Natural killer cell treated with Interleukin-12 subunit alpha and Interleukin-12 subunit beta and Interleukin-15 and Interleukin-18, amount 100 ng/mL, for 72 hours (primary cell): ENCODE measurements at regions not wholly inside any gene's neighbourhood (a gene's known extent, or its start where the extent isn't known, plus 50 kb on each side); places are given as distances from the start of the nearest gene placed in this dataset.

Experiments used
- ATAC-seq, 2 donors: fragments of 150-1000 bp; cut with Tn5 transposase in 1 of 2; sonication (Bioruptor Pico), chemical (Tn5 transposase) in 1 of 2; 2 replicates each; pipeline ENCODE4 v1.10.0; 2021
- DNase-seq: peaks from one replicate; pipeline ENCODE4 v3.0.0; 2022; ENCODE audit warnings: low spot score
- H3K27ac Mint-ChIP-seq, 2 donors: 1 replicate in 1 of 2; 2 replicates in 1 of 2; pipeline ENCODE4 v1.8.0; 2022; ENCODE audit warnings: mixed read lengths in 2 of 2, mild to moderate bottlenecking in 1 of 2, moderate library complexity in 1 of 2
- H3K27me3 Mint-ChIP-seq, 2 donors: 1 replicate in 1 of 2; 2 replicates in 1 of 2; pipeline ENCODE4 v1.8.0; 2022; ENCODE audit warnings: mixed read lengths in 2 of 2
- H3K36me3 Mint-ChIP-seq: one replicate; pipeline ENCODE4 v1.8.0; 2022; ENCODE audit warnings: mixed read lengths
- H3K4me1 Mint-ChIP-seq, 2 donors: 1 replicate in 1 of 2; 2 replicates in 1 of 2; pipeline ENCODE4 v1.8.0; 2022; ENCODE audit warnings: low read depth in 2 of 2, mixed read lengths in 2 of 2, mild to moderate bottlenecking in 1 of 2
- H3K4me3 Mint-ChIP-seq: one replicate; pipeline ENCODE4 v1.8.0; 2022; ENCODE audit warnings: mixed read lengths
- H3K9me3 Mint-ChIP-seq: 2 replicates; pipeline ENCODE4 v1.8.0; 2022; ENCODE audit warnings: mixed read lengths

DNA sequence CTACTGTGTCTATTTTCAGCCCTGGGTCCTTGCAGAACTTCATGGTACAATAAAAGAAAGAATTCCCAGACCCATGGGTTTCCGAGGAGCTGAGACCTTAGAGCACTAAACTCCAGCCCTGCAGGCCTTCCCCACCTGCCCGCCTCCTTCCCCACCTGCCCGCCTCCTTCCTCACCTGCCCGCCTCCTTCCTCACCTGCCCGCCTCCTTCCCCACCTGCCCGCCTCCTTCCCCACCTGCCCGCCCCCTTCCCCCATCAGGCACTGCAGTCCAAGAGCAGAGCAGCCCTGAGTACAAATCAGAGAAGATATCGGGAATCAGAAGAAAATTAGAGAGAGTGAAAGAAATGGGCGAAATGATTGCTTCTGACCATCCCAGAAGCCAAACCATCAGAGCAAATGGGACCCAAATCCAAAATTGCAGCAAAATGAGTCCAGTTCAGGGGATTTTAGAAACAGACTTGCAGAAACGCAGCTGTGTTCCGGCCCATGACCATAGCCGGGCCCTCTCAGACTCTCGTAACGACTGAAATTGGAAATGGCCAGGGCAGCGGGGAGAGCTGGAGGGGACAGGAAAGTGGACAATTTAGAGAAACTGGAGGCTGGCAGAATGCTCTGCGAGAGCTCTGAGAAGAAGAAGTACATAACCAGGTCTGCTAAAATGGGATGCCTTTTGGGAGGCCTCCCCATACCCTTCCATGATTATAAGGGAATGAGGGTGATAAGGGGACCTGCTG lies 568.4 kb downstream of the TCERG1L start:
- Mint-ChIP-seq H3K27me3 (peaks cover 0 to 8% of the 10 kb centered on the region in 2 donors), H3K4me1 (no peaks in the 10 kb centered on the region), H3K4me3 (no peak overlapping the region), H3K27ac (no peak overlapping the region), H3K36me3 (no peaks in the 10 kb centered on the region), H3K9me3 (no peaks in the 10 kb centered on the region)
- ATAC-seq (no peak), DNase-seq (no peak)

DNA sequence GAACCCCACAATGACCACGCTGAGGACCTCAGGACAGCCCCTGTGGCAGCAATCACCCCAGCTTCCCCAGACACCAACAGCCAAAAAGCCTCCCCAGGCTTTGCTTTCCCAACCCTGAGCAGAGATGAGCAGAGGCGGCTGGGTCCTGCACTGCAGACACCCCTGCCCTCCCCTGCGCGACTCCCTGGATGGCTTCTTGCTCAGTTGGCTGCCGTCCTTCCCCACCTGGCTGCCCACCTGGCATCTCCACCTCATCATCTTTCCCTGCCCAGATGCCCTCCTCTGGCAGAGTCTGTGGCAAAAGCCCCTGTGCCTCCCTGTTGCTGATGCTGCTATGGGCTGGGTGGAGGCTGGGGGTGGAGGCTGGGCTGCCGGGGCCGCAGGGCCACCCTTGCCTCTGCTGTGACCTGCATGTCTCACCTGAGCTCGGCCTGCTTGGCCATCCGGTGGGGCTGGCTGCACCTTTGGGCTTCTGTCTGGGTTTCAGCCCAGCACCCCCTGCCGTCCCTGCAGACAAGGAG lies 567.7 kb downstream of the TCERG1L start:
- ATAC-seq: no peak
- Mint-ChIP-seq H3K4me3 (no peak overlapping the region), H3K9me3 (no peaks in the 10 kb centered on the region)

DNA sequence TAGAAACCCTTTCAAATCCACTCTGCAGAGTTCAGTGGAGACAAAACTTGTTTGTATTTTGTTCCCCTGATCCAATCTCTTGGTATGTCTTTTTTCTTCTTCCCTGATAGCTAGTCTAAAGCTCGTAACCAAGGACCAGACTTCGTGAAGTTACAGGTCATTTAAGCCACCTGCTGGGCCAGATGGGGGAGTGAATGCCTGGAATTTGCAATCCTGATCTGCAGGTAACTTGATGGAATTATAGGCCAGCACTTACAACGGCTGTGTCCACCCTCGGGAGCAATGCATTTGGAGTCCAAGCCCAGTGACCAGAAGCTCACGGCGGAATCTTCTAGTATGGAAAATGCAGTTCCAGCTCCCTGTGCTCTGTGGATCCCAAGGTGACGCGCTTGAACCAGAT lies 566.9 kb downstream of the TCERG1L start:
- ATAC-seq: no peak
- DNase-seq: no peak
- H3K36me3 Mint-ChIP-seq: no peaks in the 10 kb centered on the region
- no peaks in the 10 kb centered on the region for H3K9me3 Mint-ChIP-seq
- H3K27ac Mint-ChIP-seq: no peak overlapping the region
- H3K27me3 Mint-ChIP-seq: peaks cover 0 to 8% of the 10 kb centered on the region in 2 donors
- H3K4me3 Mint-ChIP-seq: no peak overlapping the region
- no peaks in the 10 kb centered on the region for H3K4me1 Mint-ChIP-seq

More for the DNA sequence above, 567.7 kb downstream of the TCERG1L start:
- DNase-seq: no peak
- no peaks in the 10 kb centered on the region for H3K4me1 Mint-ChIP-seq
- no peaks in the 10 kb centered on the region for H3K36me3 Mint-ChIP-seq
- no peak overlapping the region for H3K27ac Mint-ChIP-seq
- peaks cover 0 to 8% of the 10 kb centered on the region in 2 donors for H3K27me3 Mint-ChIP-seq

DNA sequence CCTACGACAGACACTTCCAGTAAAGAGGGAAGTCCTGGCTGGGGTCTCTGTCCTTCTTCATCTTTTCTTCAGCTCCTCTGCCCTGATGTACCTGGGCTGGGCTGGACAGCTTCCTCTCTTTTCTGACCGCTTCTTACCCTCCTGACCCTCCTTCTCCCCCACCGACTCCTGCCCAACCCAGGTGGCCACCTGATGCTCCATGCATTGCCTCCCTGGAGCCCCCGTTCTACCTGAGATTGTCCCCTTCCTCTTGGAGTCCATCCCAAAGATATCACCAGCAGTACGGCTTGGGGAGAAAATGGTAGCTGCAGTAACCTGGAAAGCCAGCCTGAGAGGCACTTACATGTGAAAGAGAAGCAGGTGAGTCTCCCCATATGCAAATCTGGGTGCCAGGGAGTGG lies 566.3 kb downstream of the TCERG1L start:
- Mint-ChIP-seq H3K27ac (no peak overlapping the region), H3K27me3 (peaks cover 0 to 8% of the 10 kb centered on the region in 2 donors), H3K4me3 (no peak overlapping the region), H3K9me3 (no peaks in the 10 kb centered on the region), H3K36me3 (no peaks in the 10 kb centered on the region), H3K4me1 (no peaks in the 10 kb centered on the region)
- ATAC-seq (no peak), DNase-seq (no peak)

DNA sequence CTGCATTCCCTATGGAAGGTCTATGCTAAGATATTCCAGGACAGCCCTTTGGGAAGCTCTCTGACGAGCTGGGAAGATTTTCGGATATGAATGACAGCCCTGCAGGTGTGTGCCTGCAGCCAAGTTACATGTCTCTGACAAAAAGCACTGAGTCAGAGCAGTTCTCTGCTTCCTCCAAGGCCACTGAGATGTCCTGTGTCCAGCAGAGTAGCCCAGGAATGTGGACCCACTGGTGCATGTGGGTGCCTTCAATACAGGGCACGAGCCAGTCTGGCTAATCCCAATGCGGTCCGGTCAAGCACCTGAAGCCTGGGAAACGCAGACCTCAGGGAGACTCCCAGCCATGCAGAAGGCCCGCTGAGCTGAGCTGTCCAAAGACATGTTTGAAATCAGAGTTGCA lies 565.7 kb downstream of the TCERG1L start:
- Mint-ChIP-seq H3K27me3 (peaks cover 0 to 8% of the 10 kb centered on the region in 2 donors), H3K36me3 (no peaks in the 10 kb centered on the region)

DNA sequence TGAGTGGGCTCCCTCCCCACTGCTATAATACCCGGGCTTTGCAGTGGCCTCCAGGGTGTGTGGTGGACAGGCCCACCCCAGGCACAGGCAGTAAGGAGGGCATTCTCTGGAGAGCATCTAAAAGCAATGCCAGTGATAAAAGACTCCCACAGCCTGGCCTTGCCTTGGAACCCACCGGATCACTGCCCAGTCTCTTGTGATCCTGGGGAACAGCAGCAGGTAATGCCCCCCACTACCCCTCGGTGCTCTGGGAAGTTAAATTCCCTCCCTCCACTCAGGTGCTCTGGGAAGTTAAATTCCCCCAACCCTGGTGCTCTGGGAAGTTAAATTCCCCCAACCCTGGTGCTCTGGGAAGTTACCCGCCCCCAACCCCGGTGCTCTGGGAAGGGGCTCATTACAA lies 565.2 kb downstream of the TCERG1L start:
- ATAC-seq: no peak

More for the DNA sequence above, 565.7 kb downstream of the TCERG1L start:
- ATAC-seq: no peak
- Mint-ChIP-seq H3K9me3 (no peaks in the 10 kb centered on the region), H3K4me3 (no peak overlapping the region), H3K4me1 (no peaks in the 10 kb centered on the region), H3K27ac (no peak overlapping the region)
- no peak for DNase-seq

DNA sequence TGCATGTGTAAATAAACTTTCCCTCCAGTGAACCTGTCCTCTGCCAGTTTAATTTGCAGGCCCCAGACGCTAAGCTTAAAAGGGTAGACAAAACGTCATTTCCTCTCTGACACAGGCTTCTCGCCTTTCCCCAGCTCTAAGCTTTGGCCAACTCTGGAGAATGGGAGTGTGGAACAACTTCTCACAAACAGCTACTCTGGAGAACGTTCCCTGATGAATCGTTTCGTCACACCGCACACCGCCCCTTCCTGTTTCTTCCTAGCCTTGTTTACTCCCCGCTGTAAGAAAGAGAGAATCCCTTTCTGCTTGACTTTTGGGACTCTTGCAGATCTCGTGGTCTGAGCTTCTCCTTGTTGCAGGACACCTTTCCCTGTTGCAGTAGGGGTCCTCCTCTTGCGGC lies 564.2 kb downstream of the TCERG1L start:
- H3K36me3 Mint-ChIP-seq: no peaks in the 10 kb centered on the region
- ATAC-seq (no peak), DNase-seq (no peak)
- H3K9me3 Mint-ChIP-seq: no peaks in the 10 kb centered on the region
- no peak overlapping the region for H3K4me3 Mint-ChIP-seq
- no peak overlapping the region for H3K27ac Mint-ChIP-seq
- H3K4me1 Mint-ChIP-seq: no peaks in the 10 kb centered on the region
- peaks cover 0 to 8% of the 10 kb centered on the region in 2 donors for H3K27me3 Mint-ChIP-seq

More for the DNA sequence above, 565.2 kb downstream of the TCERG1L start:
- Mint-ChIP-seq H3K9me3 (no peaks in the 10 kb centered on the region), H3K4me1 (no peaks in the 10 kb centered on the region), H3K27me3 (peaks cover 0 to 8% of the 10 kb centered on the region in 2 donors), H3K36me3 (no peaks in the 10 kb centered on the region), H3K27ac (no peak overlapping the region), H3K4me3 (no peak overlapping the region)
- no peak for DNase-seq

DNA sequence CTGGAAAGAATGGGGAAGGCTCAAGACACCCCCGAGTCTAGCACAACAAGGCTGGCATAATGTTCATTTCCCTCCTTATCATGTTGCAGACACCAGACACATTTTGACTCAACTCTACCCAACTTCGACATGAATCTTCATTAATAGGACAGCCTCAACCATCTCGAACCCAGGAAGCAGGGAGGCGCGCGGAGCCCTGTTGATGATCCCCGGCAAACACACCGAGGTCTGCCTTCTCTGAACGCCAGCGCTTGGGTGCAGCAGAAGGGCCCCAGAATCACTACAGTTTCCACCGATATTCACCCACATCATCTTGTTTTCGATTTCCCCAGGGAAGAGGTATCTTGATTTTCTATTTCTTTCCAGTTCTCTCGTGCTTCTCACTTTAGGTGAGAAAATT lies 563.6 kb downstream of the TCERG1L start:
- no peak for DNase-seq
- no peaks in the 10 kb centered on the region for H3K36me3 Mint-ChIP-seq
- no peak for ATAC-seq
- peaks cover 0 to 8% of the 10 kb centered on the region in 2 donors for H3K27me3 Mint-ChIP-seq
- no peaks in the 10 kb centered on the region for H3K4me1 Mint-ChIP-seq
- H3K9me3 Mint-ChIP-seq: no peaks in the 10 kb centered on the region
- no peak overlapping the region for H3K27ac Mint-ChIP-seq
- H3K4me3 Mint-ChIP-seq: no peak overlapping the region

DNA sequence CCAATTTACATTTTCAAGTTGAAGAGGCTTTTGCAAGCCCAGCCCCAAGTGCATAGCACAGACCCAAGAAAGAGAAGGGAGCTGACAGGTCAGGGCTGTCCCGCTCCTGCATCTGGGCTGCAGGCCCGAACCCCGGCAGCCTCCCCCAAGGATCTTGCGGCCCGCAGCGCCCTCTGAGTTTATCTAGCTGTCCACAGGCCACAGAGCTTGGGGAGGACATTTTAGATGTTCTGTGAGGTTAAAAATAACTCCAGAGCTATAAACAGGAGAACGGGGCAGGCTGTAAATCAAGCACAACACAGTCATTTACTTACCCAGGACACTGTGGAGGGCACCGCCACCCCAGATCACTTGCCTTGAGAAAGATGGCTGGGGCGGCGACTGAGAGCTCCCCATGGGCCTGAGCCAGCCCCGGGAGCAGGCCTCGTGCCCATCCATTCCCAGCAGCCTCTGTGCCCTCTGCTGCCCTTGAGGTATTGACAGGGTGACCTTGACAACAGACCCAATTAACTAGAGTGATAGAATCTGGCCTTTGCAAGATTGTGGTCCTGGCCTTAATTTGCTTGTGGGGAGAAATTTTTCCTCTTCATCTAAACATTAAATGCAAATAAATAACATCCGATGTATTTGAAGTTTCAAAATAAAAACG lies 563.0 kb downstream of the TCERG1L start:
- DNase-seq: no peak
- H3K27me3 Mint-ChIP-seq: peaks cover 0 to 8% of the 10 kb centered on the region in 2 donors
- no peak overlapping the region for H3K27ac Mint-ChIP-seq
- H3K9me3 Mint-ChIP-seq: no peaks in the 10 kb centered on the region
- no peaks in the 10 kb centered on the region for H3K4me1 Mint-ChIP-seq
- no peaks in the 10 kb centered on the region for H3K36me3 Mint-ChIP-seq
- no peak for ATAC-seq
- H3K4me3 Mint-ChIP-seq: no peak overlapping the region

DNA sequence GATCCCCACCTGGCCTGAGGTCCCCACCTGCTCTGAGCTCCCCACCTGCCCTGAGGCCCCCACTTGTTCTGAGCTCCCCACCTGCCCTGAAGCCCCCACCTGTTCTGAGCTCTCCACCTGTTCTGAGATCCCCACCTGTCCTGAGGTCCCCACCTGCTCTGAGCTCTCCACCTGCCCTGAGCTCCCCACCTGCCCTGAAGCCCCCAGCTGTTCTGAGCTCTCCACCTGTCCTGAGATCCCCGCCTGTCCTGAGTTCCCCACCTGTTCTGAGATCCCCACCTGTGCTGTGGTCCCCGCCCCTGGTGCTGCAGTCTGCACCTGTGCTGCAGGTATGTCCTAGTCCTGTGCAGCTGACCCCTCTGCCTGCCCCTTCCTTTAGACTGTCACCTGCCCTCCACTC lies 561.6 kb downstream of the TCERG1L start:
- Mint-ChIP-seq H3K9me3 (peaks cover 2% of the 10 kb centered on the region), H3K27ac (no peak overlapping the region), H3K4me3 (no peak overlapping the region), H3K27me3 (peaks cover 0 to 8% of the 10 kb centered on the region in 2 donors), H3K4me1 (no peaks in the 10 kb centered on the region), H3K36me3 (no peaks in the 10 kb centered on the region)
- ATAC-seq (peak in 1 of 2 donors; percentile 5), DNase-seq (no peak)

DNA sequence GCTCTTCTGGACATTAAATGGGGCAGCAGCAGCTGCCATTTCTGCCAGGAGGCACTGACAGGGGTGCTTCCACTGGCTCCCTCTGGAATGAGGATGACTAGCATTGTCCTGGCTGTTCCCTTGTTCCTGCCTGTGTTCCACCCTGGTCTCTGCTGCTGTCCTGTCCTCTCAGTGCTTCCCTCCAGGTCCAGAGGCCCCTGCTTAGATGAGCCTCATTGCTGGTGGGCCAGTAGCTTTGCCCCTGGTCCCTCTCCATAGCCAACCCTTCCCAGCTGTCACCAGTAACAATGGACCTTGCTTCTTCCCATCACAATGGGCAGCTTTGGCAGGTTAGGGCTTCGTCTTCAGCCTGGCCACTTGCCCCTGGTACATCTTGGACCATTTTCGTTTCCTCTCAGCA lies 561.1 kb downstream of the TCERG1L start:
- no peak for DNase-seq
- peaks cover 3% of the 10 kb centered on the region for H3K9me3 Mint-ChIP-seq
- H3K4me3 Mint-ChIP-seq: no peak overlapping the region
- no peaks in the 10 kb centered on the region for H3K36me3 Mint-ChIP-seq
- H3K27me3 Mint-ChIP-seq: peaks cover 0 to 8% of the 10 kb centered on the region in 2 donors
- H3K4me1 Mint-ChIP-seq: no peaks in the 10 kb centered on the region
- peak in 1 of 2 donors; percentile 11 for ATAC-seq
- no peak overlapping the region for H3K27ac Mint-ChIP-seq

DNA sequence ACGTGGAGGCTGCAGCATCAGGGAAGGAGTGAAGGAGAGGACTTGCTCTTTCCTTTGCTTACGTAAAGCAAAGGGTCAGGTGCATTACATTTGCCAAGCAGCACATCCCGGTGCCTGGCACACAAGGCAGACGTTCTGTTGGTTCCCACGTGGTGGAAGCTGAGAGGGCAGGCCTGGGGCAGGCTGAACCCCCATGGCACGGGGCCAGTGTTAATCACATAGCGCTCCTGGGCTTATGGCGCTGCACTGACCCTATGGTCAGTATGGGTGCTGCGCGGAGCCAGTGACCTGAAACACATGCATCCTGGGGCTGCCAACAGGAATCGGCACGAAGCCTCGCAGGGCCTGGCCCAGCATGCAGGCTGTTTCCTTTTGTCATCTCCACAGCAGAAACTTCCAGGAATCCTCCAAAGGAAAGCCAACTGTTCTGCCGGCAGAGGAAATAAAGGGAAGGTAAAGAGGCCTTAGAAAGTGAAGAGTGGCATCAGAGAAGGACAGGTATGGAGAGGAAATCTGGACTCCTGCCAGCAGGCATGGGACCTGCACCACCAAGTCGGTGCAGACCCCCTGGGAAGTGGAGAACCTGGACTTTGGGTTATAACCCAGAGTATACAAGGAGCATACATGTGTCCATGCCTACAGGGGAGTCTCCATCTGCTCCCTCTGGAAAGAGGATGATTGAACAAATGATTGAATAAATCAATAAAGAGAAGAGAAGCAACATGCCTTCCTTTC lies 560.2 kb downstream of the TCERG1L start:
- Mint-ChIP-seq H3K4me1 (no peaks in the 10 kb centered on the region), H3K27ac (no peak overlapping the region), H3K27me3 (peaks cover 0 to 8% of the 10 kb centered on the region in 2 donors), H3K9me3 (peaks cover 3% of the 10 kb centered on the region), H3K4me3 (no peak overlapping the region), H3K36me3 (no peaks in the 10 kb centered on the region)
- ATAC-seq (peak in 1 of 2 donors; percentile 38), DNase-seq (no peak)

DNA sequence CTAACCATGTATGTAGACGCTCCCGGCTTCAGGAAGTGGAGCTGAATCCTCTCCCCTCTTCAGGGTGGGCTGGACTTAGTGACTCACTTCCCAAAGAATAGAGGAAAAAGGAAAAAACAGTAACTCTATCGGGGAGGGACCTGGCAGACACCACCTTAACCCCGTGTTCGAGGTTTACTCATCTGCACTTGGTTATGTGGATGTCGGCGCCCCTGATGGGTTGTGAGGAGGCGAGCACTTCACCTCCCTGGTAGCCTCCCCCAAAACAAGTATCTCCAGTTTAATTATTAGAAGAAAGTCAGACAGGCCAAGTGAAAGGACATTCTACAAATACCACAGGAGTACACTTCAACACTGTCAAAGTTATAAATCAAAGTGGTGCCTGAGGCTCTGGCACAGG lies 559.7 kb downstream of the TCERG1L start:
- Mint-ChIP-seq H3K36me3 (no peaks in the 10 kb centered on the region), H3K4me1 (no peaks in the 10 kb centered on the region), H3K9me3 (peaks cover 3% of the 10 kb centered on the region), H3K4me3 (no peak overlapping the region), H3K27me3 (peaks cover 0 to 8% of the 10 kb centered on the region in 2 donors), H3K27ac (no peak overlapping the region)
- DNase-seq (no peak), ATAC-seq (no peak)

DNA sequence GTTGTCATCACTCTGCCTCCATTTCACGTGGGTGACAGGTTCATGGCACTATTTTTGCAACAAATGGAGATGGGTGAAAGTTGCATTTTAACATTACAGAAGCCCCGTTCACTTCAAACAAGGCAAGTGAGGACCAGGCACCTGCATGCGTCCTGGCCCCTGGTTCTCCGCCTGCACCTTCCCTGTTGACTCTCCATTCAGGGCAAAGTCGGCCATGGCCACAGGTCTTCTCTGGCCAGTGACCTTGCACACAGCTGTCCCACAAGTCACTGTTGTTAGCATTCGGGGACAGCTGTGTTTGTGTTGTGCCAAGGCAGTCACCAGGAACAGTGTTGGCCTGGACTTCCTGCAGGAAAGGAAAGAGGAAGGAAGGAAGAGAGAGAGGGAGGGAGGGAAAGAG lies 554.9 kb downstream of the TCERG1L start:
- DNase-seq (no peak), ATAC-seq (no peak)
- Mint-ChIP-seq H3K36me3 (no peaks in the 10 kb centered on the region), H3K9me3 (peaks cover 3% of the 10 kb centered on the region), H3K4me3 (no peak overlapping the region), H3K27me3 (no peaks in the 10 kb centered on the region), H3K27ac (no peak overlapping the region), H3K4me1 (no peaks in the 10 kb centered on the region)
